ENCODE measurements at regions not wholly inside any gene's neighbourhood (a gene's known extent, or its start where the extent isn't known, plus 50 kb on each side); places are given as distances from the start of the nearest gene placed in this dataset.

- DNase-seq (ENCODE audit: low read depth in 2 of 2, low spot score in 1 of 2) = no peak
Observed at GRCh38 chrX:149275836-149276235, 229.3 kb downstream of the IDS start.

DNA sequence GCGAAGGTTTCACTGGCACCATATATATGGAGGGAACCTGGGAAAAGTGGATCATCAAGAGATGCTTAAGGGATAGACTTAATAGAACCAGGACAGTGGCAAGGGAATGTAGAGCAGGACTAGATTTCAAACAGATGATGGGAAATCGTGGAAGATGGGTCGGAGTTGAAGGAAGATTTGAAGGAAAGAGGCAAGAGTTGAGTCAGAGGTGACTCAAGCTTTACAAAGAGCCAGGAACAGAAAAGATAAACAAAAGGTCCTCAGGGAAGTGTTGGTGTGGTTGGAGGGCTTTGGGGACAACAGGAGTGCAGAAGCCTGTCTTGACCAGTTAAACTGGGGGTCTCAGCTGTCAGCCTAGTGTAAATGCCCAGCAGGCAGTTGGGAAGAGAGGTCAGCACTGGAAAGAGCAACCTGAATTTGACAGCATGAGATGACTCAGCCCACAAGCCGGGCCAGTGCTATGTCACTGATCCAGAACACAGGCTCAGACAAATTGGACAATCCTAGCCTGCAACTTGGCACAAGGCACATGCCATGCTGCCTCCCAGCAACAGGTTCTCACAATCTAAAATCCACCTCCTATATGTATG lies 230.5 kb downstream of the IDS start:
- DNase-seq (ENCODE audit: low read depth in 2 of 2, low spot score in 1 of 2) = no peak

- no peak for DNase-seq (ENCODE audit: low read depth in 2 of 2, low spot score in 1 of 2)
Observed at GRCh38 chrX:149272690-149273463, 232.2 kb downstream of the IDS start.

- DNase-seq (ENCODE audit: low read depth in 2 of 2, low spot score in 1 of 2) = no peak
Observed at GRCh38 chrX:149267878-149268813, 237.0 kb downstream of the IDS start.

- no peak for DNase-seq (ENCODE audit: low read depth in 2 of 2, low spot score in 1 of 2)
Observed at GRCh38 chrX:149262086-149262485, 243.0 kb downstream of the IDS start.

DNA sequence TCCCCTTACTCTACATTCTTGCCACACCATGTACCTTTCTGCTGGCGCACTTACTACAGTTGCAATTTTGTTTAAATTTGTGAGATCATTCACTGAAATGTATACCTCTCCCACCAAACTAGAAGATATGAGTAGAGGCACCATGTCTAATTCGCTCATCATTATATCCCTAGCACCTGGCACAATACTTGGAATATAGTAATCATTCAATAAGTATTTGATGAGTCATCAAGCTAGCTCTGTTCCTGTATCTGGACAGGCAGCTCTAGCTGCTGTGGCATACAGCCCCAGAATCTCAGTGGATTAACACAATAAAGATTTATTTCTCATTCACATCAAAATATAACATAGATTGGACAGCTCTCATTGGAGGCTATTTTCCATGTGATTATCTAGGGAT lies 245.9 kb downstream of the IDS start:
- DNase-seq (ENCODE audit: low read depth in 2 of 2, low spot score in 1 of 2) = no peak

DNA sequence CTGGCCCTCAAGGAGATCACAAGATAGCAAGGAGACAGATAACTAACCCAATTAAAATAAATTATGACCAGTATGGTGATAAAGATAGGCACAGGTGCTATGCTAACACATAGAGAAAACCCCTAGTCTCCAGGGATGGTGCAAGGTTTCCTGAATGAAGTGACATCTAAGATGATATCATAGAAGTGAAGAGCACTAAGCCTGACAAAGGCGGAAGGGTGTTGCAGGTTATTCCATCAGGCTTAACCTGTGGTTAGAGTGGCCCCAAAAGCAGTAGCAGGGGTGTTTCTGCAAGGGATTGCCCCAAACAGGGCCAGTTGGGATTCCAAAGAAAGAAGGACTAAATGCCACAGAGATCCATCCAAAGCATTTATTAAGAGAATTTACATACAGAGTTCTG lies 249.2 kb downstream of the IDS start:
- DNase-seq (ENCODE audit: low read depth in 2 of 2, low spot score in 1 of 2) = no peak

- no peak for DNase-seq (ENCODE audit: low read depth in 2 of 2, low spot score in 1 of 2)
Observed at GRCh38 chrX:149248073-149248625, 257.0 kb downstream of the IDS start.

- no peak for DNase-seq (ENCODE audit: low read depth in 2 of 2, low spot score in 1 of 2)
Observed at GRCh38 chrX:149230689-149231088, 274.4 kb downstream of the IDS start.

GRCh38 chrX:149223854-149224253 lies 281.3 kb downstream of the IDS start:
- DNase-seq (ENCODE audit: low read depth in 2 of 2, low spot score in 1 of 2) = no peak

DNA sequence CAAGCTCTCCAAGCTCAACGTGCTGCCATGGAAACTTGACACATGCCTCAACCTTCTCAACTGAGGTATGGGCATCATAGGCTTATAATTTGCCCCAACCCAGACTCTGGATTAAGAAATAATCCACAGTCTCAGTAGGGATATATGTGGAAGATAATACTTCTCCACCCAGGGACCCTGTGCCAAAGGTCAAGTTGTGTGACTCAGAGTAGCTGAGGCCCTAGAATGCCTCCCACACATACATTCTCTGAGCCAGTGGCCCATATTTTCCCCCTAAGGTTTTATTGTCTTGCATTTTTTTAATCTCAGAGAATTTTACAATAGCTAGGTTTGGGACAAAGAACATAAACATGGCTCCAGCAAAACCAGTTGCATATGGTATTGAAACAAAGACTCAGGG lies 283.1 kb downstream of the IDS start:
- no peak for DNase-seq (ENCODE audit: low read depth in 2 of 2, low spot score in 1 of 2)

GRCh38 chrX:149221230-149221629 lies 283.9 kb downstream of the IDS start:
- no peak for DNase-seq (ENCODE audit: low read depth in 2 of 2, low spot score in 1 of 2)

- DNase-seq (ENCODE audit: low read depth in 2 of 2, low spot score in 1 of 2) = no peak
Observed at GRCh38 chrX:149213264-149213663, 291.8 kb downstream of the IDS start.

GRCh38 chrX:149208307-149208706 lies 296.8 kb downstream of the IDS start:
- DNase-seq (ENCODE audit: low read depth in 2 of 2, low spot score in 1 of 2) = no peak

DNA sequence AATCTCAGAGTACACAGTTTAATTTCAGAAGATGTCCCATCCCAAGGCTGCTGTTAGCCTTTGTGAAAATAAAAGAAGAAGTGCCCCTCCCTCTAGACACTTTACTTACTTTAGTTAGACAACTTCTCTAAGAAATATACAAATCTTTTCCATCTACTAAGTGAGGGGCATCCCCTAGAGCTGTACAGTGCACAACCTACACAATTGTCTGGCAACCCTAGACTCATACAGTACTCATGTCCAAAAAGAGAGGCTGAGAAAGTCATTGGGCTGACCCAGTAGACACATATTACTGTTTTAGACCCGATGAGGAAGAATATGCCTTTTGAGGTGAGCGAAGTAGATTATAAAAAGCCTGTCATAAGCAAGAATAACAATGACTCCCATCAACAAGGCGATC lies 297.6 kb downstream of the IDS start:
- DNase-seq (ENCODE audit: low read depth in 2 of 2, low spot score in 1 of 2) = no peak

GRCh38 chrX:149205937-149206336 lies 299.2 kb downstream of the IDS start:
- DNase-seq (ENCODE audit: low read depth in 2 of 2, low spot score in 1 of 2) = no peak

DNA sequence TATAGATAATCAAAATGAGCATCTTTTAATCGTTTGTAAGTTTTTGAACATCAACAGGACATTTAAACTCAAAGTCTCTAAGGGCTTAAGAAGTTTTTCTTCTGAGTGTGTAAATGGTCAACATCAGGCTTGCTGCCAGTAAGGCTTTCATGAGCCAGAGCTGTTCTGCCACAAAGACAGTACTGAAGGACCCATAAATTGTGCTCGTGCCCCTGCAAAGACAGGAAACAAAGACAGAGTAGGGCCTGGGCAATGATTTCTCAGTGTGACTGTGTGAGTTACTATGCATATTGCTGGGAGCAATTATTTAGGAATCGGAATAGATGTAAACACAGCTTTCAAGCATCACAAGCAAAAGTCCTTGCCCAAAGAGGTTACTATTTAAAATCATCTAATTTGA lies 300.0 kb downstream of the IDS start:
- no peak for DNase-seq (ENCODE audit: low read depth in 2 of 2, low spot score in 1 of 2)

- DNase-seq (ENCODE audit: low read depth in 2 of 2, low spot score in 1 of 2) = no peak
Observed at GRCh38 chrX:149199734-149200133, 305.4 kb downstream of the IDS start.

DNA sequence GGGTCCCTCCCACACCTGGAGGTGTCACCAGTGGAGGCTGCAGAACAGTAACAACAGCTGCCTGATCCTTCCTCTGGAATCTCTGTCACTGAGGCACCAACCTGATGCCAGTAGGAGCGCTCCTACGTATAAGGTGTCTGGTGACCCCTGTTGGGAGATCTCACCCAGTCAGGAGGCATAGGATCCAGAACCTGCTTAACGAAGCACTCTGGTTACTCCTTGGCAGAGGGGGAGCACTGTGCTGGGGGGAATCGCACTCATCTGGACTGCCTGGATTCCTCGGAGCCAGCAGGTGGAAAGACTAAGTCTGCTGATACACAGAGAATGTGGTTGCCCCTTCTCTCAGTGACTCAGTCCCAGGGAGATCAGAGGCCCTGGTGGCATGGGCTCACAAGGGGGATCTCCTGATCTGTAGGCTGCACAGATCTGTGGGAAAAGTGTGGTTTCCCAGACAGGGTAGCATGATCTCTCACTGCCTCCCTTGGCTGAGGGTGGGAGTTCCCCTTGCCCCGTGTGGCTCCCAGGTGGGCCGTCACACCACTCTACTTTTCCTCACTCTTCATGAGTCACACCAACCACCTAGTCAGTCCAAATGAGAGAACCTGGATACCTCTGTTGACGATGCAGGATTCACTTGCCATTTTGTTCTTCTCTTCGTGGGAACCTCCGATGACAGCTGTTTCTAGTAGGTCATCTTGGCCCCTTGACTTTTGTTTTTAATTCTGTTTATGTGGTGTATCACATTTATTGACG lies 305.9 kb downstream of the IDS start:
- DNase-seq (ENCODE audit: low read depth in 2 of 2, low spot score in 1 of 2) = no peak

DNA sequence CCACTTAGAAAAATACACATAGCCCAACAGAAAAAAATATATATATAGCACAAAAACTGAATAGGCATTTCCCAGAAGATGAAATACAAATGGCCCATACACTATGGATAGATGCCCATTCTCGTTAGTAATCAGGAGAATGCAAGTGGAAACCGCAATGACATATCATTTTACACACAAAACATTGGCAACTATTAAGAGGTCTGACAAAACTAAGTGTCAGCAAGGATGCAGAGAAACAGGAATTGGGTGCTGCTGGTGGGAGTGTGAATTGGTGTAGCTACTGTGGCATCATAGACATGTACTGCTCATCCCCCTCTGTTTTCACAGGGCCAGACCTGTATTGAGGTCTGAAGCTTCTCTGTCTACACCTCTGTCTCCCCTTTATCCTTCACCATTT lies 320.0 kb downstream of the IDS start:
- no peak for DNase-seq (ENCODE audit: low read depth in 2 of 2, low spot score in 1 of 2)

Data from stimulated activated CD8-positive, alpha-beta memory T cell treated with anti-CD3 and anti-CD28 coated beads, Interleukin-4, amount 100 ng/mL, for 1 hour (primary cell).